ENCODE measurements at regions not wholly inside any gene's neighbourhood (a gene's known extent, or its start where the extent isn't known, plus 50 kb on each side); places are given as distances from the start of the nearest gene placed in this dataset.
"Not testable (repeated sequence)": the region's sequence is repeated elsewhere in the genome, so short reads cannot be mapped to it uniquely, and the experiment has no call there.

GRCh38 chr14:101083564-101084435, 180.3 kb upstream of the RTL1 start:
- no peak for DNase-seq

- no peak for DNase-seq
Observed at GRCh38 chr14:101084436-101084826, 180.9 kb upstream of the RTL1 start.

DNA sequence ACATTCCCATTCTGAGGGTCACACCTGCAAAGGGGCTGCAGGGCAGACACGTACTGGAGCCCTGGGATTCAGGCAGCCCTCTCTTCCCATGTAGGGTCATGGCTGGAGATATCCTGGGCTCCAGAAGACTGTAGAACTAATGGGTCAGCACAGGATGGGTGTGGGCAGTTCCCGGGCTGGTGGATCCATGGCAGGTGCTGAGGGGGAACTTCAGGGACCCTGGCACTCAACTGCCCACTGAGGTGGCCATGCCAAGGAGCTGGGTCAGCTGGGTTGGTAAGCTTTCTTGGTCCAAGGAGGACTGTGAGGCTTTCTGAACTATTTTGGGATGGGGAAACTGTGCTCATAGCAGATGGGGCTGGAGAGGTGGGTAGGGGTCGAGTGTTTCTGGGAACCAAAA, 183.4 kb upstream of the RTL1 start:
- DNase-seq: no peak

DNA sequence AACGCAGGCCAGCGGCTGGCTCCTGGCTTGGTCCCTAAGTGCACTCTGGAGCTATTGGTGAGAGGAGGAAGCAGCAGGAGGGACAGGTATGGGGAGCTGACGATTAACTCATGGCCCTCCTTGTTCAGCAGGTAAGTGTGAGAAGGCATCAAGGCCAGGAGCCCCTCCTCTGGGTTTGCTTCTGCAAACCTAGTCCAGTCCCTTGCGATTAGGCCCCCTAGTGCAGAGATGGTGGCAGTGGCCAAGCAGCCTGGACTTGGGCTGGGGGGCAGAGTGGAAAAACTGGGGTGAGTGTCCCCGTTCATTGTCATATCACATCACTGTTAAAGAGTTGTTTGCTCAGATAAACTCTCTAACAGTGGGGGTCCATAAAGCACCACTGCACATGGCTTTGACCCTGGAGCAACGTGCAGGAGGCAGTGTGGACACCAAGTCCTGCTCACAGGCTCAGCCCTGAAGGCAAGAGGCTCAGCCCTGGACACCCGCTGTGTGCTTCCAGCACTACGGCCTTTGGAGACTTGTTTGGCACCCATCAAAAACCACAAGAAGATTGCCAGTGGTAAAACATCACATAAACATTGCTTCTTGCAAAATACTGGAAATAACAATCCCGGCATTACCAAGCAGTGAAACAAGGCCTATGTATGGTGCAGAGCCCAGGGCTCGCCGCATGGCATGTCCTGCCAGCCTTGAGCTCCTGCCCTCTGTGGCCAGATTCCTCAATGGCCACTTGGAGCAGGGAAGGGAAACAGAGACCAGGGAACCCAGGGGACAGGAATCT, 184.3 kb upstream of the RTL1 start:
- DNase-seq: no peak

DNA sequence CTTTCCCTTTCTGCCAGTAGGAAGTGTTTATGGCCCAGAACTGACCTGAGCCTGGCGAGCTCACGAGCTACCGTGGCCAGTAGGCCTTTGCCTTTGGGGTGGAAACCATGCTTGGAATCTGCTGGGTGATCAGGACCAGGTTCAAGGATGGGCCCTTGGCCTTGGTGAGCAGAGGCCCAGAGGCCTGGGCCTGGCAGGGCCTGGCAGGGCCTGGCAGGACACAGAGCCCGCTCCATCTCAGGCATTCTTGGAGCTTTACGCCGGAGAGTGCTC, 184.8 kb upstream of the RTL1 start:
- no peak for DNase-seq

- no peak for DNase-seq
Observed at GRCh38 chr14:101088714-101089113, 185.2 kb upstream of the RTL1 start.

DNA sequence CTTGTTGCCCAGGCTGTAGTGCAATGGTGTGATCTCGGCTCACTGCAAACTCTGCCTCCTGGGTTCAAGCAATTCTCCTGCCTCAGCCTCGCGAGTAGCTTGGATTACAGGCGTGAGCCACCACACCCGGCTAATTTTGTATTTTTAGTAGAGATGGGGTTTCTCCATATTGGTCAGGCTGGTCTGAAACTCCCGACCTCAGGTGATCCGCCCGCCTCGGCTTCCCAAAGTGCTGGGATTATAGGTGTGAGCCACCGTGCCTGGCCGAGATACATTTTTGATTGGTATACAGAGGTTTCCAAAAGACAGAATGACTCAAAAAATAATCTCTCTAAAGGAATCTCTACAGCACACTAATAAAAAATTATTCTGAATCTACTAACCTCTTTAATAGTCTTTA, 187.0 kb upstream of the RTL1 start:
- DNase-seq: not testable (repeated sequence)

DNA sequence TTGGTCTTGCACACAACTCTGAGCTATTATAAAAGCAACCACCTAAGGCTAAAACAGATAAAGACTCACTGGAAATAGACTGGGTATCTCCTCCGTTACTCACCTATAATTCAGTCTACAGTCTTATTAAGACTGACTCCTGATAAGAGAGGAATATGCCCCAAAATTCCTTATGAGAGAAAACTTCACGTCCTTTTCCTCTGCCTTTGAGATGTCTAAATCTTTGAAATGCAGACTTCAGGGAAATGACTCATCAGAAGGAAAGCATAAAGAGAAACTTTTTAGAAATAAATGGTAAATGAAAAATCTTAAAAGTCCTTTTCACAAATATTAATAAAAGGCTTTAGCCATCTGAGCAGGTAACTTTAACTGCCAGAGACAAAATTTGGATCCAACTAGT, 187.5 kb upstream of the RTL1 start:
- no peak for DNase-seq

- not testable (repeated sequence) for DNase-seq
Observed at GRCh38 chr14:101094916-101095315, 191.4 kb upstream of the RTL1 start.

GRCh38 chr14:101096551-101096950, 193.0 kb upstream of the RTL1 start:
- no peak for DNase-seq

- no peak for DNase-seq
Observed at GRCh38 chr14:101097109-101097793, 193.7 kb upstream of the RTL1 start.

DNA sequence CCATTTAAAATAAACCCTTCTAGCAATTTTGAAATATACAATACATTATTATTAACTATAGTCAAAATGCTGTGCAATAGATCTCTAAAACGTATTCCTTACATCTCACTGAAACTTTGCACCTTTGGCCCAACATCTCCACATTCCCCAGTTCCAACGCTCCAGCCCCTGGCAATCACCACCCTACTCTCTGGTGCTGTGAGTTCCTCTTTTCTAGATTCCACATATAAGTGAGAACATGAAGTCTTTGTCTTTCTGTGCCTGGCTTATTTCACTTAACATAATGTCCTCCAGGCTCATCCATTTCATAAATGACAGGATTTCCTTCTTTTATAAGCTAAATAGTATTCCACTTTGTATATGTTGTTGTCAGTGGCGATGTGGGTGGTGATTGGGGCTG, 194.7 kb upstream of the RTL1 start:
- no peak for DNase-seq

GRCh38 chr14:101098641-101099040, 195.1 kb upstream of the RTL1 start:
- no peak for DNase-seq

- no peak for DNase-seq
Observed at GRCh38 chr14:101101456-101102056, 198.0 kb upstream of the RTL1 start.

DNA sequence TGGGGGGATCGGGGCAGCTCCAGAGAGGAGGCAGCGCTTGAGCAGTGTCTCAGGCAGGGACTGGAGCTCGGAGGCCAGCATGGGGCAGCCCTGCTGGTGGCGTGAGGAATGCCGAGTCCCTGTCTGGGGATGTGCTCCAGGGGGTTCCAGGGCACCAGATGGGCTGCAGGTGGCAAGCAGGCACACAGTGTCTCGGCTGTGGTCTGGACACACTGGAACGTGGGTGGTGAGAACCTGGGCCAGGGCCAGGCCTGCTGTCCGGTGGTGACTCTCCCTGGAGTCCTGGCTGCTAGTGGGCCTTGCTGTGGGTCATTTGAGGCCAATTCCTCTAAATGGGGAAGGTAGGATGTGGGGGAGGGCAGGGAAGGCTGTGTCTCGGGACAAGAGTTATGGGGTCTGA, 199.4 kb upstream of the RTL1 start:
- no peak for DNase-seq

DNA sequence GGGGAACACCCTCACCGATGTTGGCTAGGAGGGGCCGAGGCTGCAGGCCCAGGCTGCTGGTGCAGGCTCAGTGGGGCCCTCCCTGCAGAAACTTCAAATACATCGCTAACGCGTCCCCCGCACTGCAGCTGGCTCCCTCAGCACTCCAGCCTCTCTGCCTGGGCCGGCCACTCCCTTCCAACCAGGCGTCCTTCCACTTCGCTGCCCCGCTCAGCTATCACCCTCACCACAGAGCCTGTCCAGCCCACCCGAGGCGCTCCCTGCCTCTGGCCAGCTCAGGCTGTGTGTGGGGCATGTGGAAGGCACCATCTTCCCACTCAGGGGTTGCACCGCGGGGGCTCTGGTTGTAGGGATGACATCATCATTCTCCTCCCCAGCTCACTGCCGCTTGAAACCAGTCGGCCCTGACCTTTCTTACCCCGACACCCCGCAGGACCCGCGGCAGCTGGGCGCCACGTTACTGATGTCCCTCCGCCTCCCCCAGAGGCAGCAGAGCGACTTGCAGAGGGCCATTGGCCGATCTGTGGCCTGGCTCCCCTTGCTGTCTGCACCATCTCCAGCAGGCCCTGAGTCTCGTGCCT, 199.9 kb upstream of the RTL1 start:
- no peak for DNase-seq

GRCh38 chr14:101104485-101104884, 201.0 kb upstream of the RTL1 start:
- DNase-seq: no peak

DNA sequence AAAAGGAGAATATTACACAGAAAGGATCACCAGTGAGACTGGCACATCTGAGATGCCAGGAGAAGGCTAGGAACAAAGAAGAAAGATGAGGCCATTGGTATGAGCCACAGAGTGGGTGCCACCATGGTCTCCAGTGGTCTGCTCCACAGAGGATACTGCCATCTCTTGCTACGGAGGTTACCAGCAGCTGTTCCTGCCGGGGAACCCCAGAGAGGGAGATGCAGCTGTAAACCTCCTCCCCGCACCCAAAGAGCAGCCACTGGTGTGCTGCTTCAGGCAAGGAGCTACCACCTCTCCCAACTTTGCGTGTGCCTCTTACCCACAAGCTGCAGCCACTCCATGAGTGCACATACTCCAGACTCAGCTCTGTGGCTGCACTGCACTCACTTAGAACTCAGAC, 201.5 kb upstream of the RTL1 start:
- DNase-seq: no peak

- DNase-seq: no peak
Observed at GRCh38 chr14:101108579-101109346, 205.2 kb upstream of the RTL1 start.

DNA sequence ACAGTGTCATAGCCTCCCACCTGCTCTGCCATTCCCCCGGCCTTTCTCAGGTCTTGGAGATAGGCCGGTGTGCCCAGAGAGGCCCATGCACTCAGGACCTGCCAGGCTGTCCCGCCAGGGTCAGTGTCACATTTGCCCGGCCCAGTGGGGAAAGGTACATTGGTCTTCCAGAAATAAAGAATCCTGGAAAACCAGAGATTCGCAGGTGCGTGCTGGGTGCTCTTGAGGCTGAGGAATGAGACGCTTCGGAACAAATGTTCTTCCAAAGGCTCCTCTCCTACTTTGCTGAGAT, 205.8 kb upstream of the RTL1 start:
- no peak for DNase-seq

DNA sequence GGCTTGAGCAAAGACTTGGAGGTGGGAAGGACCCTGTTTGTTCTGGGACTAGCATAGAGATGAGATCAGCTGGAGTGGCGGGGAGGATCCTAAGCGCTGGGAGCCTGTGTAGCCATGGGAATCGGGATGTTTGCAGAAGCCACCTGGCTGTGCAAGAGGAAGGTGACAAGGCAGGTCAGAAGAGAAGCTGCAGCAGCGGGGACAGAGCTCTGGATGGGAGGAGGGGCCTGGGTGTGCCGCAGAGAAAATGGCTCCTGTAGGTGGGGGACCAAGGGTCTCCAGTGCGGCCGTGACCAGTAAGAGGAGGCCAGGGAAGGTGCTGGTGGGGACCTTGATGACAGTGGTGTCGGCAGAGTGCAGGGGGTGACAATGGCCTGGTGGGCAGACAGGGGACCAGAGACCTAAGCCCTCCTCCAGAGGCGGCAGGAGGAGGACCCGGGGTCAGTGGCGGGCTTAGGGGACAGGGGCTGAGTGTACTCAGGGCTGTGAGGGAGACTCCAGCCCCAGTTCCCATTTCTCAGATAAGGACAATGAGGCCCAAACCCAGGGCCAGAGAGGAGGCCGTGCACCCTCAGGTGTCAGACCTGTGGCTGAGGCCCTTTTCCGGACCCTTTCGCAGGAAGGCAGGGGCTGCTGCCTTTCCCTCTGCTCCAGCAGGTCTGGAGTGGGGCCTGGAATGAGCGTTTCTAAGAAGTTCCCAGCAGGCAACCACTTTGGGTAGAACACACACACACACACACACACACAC, 206.6 kb upstream of the RTL1 start:
- DNase-seq: no peak

All from CD4-positive, alpha-beta T cell treated with Interleukin-17A for 1 hour (primary cell).